Activated CD4-positive, alpha-beta T cell treated with anti-CD3 and anti-CD28 coated beads, Interleukin-2, amount 10 ng/mL, durations not matched to agents 24 days and 14 days (primary cell): ENCODE measurements at regions not wholly inside any gene's neighbourhood (a gene's known extent, or its start where the extent isn't known, plus 50 kb on each side); places are given as distances from the start of the nearest gene placed in this dataset.
A peak's percentile ranks its signal among the peaks of the same experiment; 100 is the strongest.

Experiments used
- DNase-seq: peaks from one replicate; pipeline ENCODE4 v3.0.0; 2022
- H3K27ac Mint-ChIP-seq: one replicate; pipeline ENCODE4 v1.8.0; 2022; ENCODE audit warnings: mild to moderate bottlenecking, mixed read lengths
- H3K27me3 Mint-ChIP-seq: one replicate; pipeline ENCODE4 v1.8.0; 2022; ENCODE audit warnings: mixed read lengths
- H3K36me3 Mint-ChIP-seq: one replicate; pipeline ENCODE4 v1.8.0; 2022; ENCODE audit warnings: low read depth, mild to moderate bottlenecking, mixed read lengths
- H3K4me1 Mint-ChIP-seq: one replicate; pipeline ENCODE4 v1.8.0; 2021; ENCODE audit warnings: mixed read lengths
- H3K4me3 Mint-ChIP-seq: one replicate; pipeline ENCODE4 v1.8.0; 2022; ENCODE audit warnings: mild to moderate bottlenecking, moderate library complexity, mixed read lengths
- H3K9me3 Mint-ChIP-seq: one replicate; pipeline ENCODE4 v1.8.0; 2021; ENCODE audit warnings: mixed read lengths
- intact Hi-C: fragments of 100-400 bp; cut with micrococcal nuclease; formaldehyde crosslinking; loops from one replicate; pipeline ENCODE4 v1.15.1; 2023

DNA sequence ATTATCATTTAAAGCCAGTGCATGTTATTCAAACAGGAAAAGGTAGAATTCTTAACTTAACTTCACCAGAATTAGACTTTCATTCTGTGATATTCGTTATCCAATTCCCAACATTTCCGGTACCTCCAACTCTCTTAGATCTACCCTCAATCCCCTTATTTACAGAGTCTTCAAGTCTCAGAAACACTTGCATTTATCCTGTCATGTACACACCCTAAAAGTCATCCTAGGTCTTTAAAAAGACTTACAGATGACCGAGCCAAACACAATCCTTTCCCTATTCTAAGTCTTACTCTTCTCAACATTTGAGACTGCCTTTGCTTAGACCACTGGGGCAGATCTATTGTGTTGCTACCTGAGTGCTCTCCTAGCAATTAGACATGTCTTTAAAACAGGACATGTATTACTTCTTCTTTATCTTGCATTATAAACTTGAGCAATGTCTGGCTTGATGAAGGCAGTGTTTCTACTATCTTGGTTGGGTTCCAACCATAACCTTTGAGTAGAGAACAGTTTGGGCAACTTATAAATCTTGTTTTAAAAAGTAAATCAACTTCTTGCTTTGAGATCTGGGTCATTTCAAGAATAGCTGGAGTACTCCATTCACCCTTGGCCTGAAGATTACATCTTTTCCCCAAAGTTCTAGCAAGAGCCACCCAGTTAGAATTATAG is 140.6 kb upstream of the PLEKHG7 start:
- H3K4me3 Mint-ChIP-seq: no peak overlapping the region
- DNase-seq: no peak
- H3K36me3 Mint-ChIP-seq: peaks cover 47% of the 10 kb centered on the region
- intact Hi-C loops: no loop called here
- H3K27me3 Mint-ChIP-seq: no peaks in the 10 kb centered on the region
- peaks cover 49% of the 10 kb centered on the region for H3K4me1 Mint-ChIP-seq
- peak overlapping the region; percentile 27 for H3K27ac Mint-ChIP-seq
- H3K9me3 Mint-ChIP-seq: peaks cover 16% of the 10 kb centered on the region

DNA sequence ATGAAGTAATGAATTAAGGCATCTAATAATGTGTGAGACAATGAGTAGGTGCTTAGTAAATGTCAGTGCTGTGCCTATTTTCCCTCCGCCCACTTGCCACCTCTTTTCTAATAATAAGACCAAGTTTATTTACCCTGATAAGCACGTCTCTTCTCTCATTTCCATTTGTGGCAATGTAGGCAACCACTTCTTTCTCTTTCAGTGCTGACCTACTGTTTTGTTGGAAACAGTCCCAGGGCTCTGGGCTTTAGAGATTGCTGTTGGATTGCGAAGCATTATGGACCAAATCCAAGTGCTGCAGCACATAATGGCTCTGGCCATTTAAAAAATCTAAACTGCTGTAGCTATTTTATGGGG is 141.3 kb upstream of the PLEKHG7 start:
- Mint-ChIP-seq H3K36me3 (peaks cover 49% of the 10 kb centered on the region), H3K4me1 (peaks cover 49% of the 10 kb centered on the region), H3K27me3 (no peaks in the 10 kb centered on the region), H3K4me3 (no peak overlapping the region), H3K27ac (no peak overlapping the region), H3K9me3 (peaks cover 14% of the 10 kb centered on the region)
- DNase-seq: no peak
- intact Hi-C loops: loop anchor here (1.0 kb wide), 1 partner anchor 9 kb away; no protein-coding TSS in a partner anchor

DNA sequence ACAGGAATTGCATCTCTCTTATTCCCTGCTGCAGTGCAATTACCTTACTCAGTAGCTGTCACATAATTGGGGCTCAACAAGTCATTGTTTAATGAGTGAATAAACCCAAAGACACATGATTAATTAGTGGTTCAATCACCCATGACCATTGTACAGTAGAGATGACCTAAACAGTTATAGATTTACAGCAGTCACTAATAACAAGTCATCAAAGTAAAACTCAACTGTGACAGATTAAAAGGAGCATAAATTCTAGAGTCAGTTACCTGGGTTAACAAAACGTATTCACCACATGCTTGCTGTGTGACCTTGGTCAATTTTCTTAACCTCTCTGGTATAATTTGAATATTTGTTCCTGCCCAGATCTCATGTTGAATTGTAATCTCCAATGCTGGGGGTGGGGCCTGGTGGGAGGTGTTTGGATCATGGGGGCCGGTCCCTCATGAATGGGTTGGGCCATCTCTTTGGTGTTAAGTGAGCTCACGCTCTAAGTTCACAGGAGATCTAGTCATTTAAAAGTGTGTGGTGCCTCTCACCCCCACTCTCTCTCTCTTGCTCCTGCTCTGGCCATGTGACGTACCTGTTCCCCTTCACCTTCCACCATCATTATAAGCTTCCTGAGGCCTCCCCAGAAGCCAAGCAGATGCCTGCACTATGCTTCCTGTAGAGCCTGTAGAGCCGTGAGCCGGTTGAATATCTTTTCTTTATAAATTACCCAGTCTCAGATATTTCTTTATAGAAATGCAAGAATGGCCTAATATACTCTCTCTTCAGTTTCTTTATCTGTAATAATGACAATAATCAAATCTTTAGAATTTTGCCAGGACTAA is 141.9 kb upstream of the PLEKHG7 start:
- peaks cover 52% of the 10 kb centered on the region for H3K4me1 Mint-ChIP-seq
- no peak overlapping the region for H3K4me3 Mint-ChIP-seq
- intact Hi-C loops: loop anchor here (1.0 kb wide), 1 partner anchor 9 kb away; no protein-coding TSS in a partner anchor
- DNase-seq: no peak
- H3K36me3 Mint-ChIP-seq: peaks cover 47% of the 10 kb centered on the region
- no peaks in the 10 kb centered on the region for H3K27me3 Mint-ChIP-seq
- H3K9me3 Mint-ChIP-seq: peaks cover 13% of the 10 kb centered on the region
- H3K27ac Mint-ChIP-seq: peak overlapping the region; percentile 27

GRCh38 chr12:92558806-92559205 is 144.0 kb upstream of the PLEKHG7 start:
- peak overlapping the region; percentile 80 for H3K27ac Mint-ChIP-seq
- intact Hi-C loops: no loop called here
- H3K9me3 Mint-ChIP-seq: peaks cover 4% of the 10 kb centered on the region
- peaks cover 38% of the 10 kb centered on the region for H3K36me3 Mint-ChIP-seq
- peaks cover 67% of the 10 kb centered on the region for H3K4me1 Mint-ChIP-seq
- peak overlapping the region; percentile 69 for H3K4me3 Mint-ChIP-seq
- DNase-seq: no peak
- H3K27me3 Mint-ChIP-seq: no peaks in the 10 kb centered on the region

GRCh38 chr12:92558215-92558773 is 144.5 kb upstream of the PLEKHG7 start:
- DNase-seq: no peak
- peak overlapping the region; percentile 80 for H3K27ac Mint-ChIP-seq
- peaks cover 36% of the 10 kb centered on the region for H3K36me3 Mint-ChIP-seq
- H3K4me3 Mint-ChIP-seq: peak overlapping the region; percentile 69
- no peaks in the 10 kb centered on the region for H3K27me3 Mint-ChIP-seq
- intact Hi-C loops: no loop called here
- H3K9me3 Mint-ChIP-seq: peaks cover 4% of the 10 kb centered on the region
- peaks cover 64% of the 10 kb centered on the region for H3K4me1 Mint-ChIP-seq

- no peaks in the 10 kb centered on the region for H3K27me3 Mint-ChIP-seq
- H3K9me3 Mint-ChIP-seq: peaks cover 4% of the 10 kb centered on the region
- intact Hi-C loops: no loop called here
- peaks cover 34% of the 10 kb centered on the region for H3K36me3 Mint-ChIP-seq
- peaks cover 62% of the 10 kb centered on the region for H3K4me1 Mint-ChIP-seq
- peak overlapping the region; percentile 91 for H3K27ac Mint-ChIP-seq
- DNase-seq: no peak
- H3K4me3 Mint-ChIP-seq: peak overlapping the region; percentile 76
Measured at GRCh38 chr12:92557422-92557724, 145.4 kb upstream of the PLEKHG7 start.

DNA sequence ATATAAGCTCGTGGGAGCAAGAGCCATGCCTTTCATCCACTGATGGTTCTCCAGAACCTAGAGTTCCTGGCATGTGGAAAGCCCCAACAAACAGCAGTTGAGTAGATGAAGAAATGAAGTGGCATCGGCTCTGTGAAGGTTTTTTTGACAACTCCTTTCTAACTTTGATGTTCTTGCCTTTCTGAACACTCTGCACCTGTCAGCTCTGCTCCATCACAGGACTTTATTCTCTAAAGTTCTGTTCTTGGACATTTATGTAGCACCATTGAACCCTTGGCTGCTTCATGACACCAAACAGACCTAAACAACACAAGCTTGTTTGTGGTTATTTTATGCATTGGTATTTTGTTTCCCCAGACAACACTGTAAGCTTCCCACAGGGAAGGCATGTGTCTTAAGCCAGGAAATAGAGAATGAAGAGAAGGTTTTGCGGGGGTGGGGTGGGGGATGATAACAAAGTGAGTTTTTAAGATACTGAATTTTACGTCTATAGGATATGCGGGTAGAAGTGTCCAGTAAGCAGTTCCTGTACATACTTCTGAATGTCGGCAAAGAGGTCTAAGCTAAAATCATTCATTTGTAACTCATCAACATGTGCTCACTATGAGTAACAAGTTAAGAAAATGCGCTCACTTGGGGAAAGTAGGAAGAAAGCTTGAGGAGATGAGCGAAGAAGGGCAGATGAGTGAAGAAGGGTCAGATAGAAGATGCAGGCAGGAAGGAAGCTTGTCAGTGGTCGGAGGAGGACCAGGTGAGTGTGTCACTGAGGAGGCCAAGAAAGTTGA is 146.0 kb upstream of the PLEKHG7 start:
- DNase-seq: no peak
- intact Hi-C loops: loop anchor here (1.0 kb wide), 2 partner anchors 9 to 87 kb away; no protein-coding TSS in a partner anchor
- peaks cover 57% of the 10 kb centered on the region for H3K4me1 Mint-ChIP-seq
- H3K4me3 Mint-ChIP-seq: peak overlapping the region; percentile 76
- H3K36me3 Mint-ChIP-seq: peaks cover 29% of the 10 kb centered on the region
- no peaks in the 10 kb centered on the region for H3K27me3 Mint-ChIP-seq
- H3K9me3 Mint-ChIP-seq: no peaks in the 10 kb centered on the region
- H3K27ac Mint-ChIP-seq: peak overlapping the region; percentile 91

DNA sequence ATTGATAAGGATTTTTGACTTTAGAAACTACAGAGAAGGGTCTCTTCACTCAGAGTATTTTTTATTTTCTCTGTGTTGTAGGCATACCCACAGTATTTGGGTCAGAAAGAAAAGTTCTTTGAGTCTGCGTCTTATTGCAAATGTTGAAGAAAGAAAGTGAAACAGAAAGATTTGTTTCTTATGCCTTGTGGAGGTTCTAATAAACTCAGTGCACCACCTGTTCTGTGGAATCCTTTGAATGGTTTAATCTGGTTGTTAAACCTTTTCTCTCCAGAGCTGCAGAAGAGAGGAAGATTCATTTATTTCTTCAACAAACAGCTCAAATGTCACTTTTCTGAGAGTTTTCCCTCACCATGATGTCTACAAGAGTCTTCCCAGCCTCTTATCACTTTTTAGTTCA is 146.6 kb upstream of the PLEKHG7 start:
- DNase-seq: peak; percentile 68
- H3K27me3 Mint-ChIP-seq: no peaks in the 10 kb centered on the region
- H3K4me3 Mint-ChIP-seq: peak overlapping the region; percentile 76
- no peaks in the 10 kb centered on the region for H3K9me3 Mint-ChIP-seq
- intact Hi-C loops: loop anchor here (1.0 kb wide), 2 partner anchors 10 to 86 kb away; no protein-coding TSS in a partner anchor
- H3K27ac Mint-ChIP-seq: peak overlapping the region; percentile 91
- H3K4me1 Mint-ChIP-seq: peaks cover 52% of the 10 kb centered on the region
- peaks cover 25% of the 10 kb centered on the region for H3K36me3 Mint-ChIP-seq

DNA sequence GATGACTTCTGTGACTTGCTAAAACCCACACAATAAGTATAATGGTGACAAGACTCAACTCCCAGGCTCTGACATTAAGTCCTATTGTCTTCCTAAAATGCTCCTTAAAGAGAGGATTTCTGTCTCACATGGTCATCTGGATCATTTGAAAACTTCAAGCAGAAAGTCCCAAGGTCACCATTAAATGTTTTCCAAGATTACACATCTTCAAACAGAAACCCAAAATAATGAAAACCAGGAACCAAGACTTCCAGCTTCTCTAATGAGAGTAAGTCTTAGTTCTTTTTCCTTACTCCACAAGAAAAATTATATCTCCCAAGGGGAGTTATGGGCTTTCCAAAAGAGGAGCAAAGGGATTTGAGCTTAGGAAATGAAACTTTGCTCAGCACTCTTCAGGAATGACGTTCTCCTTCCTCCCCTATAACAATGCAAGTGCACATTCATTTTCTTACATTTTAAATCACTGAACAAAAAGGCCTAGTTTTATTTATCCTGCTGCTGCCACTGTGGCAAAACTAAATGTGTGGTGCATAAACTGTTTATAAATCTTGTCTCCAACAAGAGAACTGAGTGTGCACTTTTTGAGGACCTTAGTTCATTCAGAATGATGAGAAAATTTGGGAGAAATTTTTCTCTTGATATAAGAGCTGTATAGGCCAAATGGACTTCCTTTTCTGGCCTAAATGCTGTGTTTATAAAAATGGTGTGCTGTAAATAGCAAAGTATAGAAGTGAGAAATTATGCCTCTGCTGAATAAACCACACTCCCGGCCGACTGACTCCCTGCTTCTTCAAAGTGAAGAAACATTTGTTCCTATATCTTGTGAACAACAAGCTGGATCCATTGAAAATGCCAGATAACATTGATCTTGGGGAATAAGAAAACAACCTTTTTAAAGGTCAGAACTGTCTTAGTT is 148.4 kb upstream of the PLEKHG7 start:
- H3K4me1 Mint-ChIP-seq: peaks cover 50% of the 10 kb centered on the region
- no peaks in the 10 kb centered on the region for H3K27me3 Mint-ChIP-seq
- peak overlapping the region; percentile 42 for H3K27ac Mint-ChIP-seq
- H3K9me3 Mint-ChIP-seq: no peaks in the 10 kb centered on the region
- intact Hi-C loops: loop anchor here (5.0 kb wide), 2 partner anchors 422 to 487 kb away; no protein-coding TSS in a partner anchor
- no peak overlapping the region for H3K4me3 Mint-ChIP-seq
- H3K36me3 Mint-ChIP-seq: peaks cover 16% of the 10 kb centered on the region
- no peak for DNase-seq

- H3K4me1 Mint-ChIP-seq: peaks cover 42% of the 10 kb centered on the region
- H3K9me3 Mint-ChIP-seq: peaks cover 3% of the 10 kb centered on the region
- intact Hi-C loops: loop anchor here (2.0 to 5.0 kb wide), 4 partner anchors 155 to 486 kb away; no protein-coding TSS in a partner anchor
- H3K36me3 Mint-ChIP-seq: peaks cover 18% of the 10 kb centered on the region
- H3K4me3 Mint-ChIP-seq: no peak overlapping the region
- DNase-seq: peak; percentile 59
- H3K27me3 Mint-ChIP-seq: no peaks in the 10 kb centered on the region
- H3K27ac Mint-ChIP-seq: no peak overlapping the region
Measured at GRCh38 chr12:92553389-92553788, 149.4 kb upstream of the PLEKHG7 start.

GRCh38 chr12:92552412-92553108 is 150.2 kb upstream of the PLEKHG7 start:
- DNase-seq: no peak
- H3K27ac Mint-ChIP-seq: no peak overlapping the region
- no peaks in the 10 kb centered on the region for H3K27me3 Mint-ChIP-seq
- no peak overlapping the region for H3K4me3 Mint-ChIP-seq
- H3K4me1 Mint-ChIP-seq: peaks cover 39% of the 10 kb centered on the region
- H3K9me3 Mint-ChIP-seq: peaks cover 3% of the 10 kb centered on the region
- H3K36me3 Mint-ChIP-seq: peaks cover 18% of the 10 kb centered on the region
- intact Hi-C loops: loop anchor here (1.0 to 5.0 kb wide), 10 partner anchors 9 to 485 kb away; no protein-coding TSS in a partner anchor

- Mint-ChIP-seq H3K9me3 (peaks cover 3% of the 10 kb centered on the region), H3K27ac (no peak overlapping the region), H3K4me1 (peaks cover 39% of the 10 kb centered on the region), H3K27me3 (no peaks in the 10 kb centered on the region), H3K4me3 (no peak overlapping the region), H3K36me3 (peaks cover 12% of the 10 kb centered on the region)
- DNase-seq: peak; percentile 71
- intact Hi-C loops: loop anchor here (1.0 to 5.0 kb wide), 10 partner anchors 9 to 485 kb away; no protein-coding TSS in a partner anchor
Measured at GRCh38 chr12:92551853-92552397, 150.9 kb upstream of the PLEKHG7 start.
